ENCODE measurements at regions not wholly inside any gene's neighbourhood (a gene's known extent, or its start where the extent isn't known, plus 50 kb on each side); places are given as distances from the start of the nearest gene placed in this dataset.
"Not testable (repeated sequence)": the region's sequence is repeated elsewhere in the genome, so short reads cannot be mapped to it uniquely, and the experiment has no call there.

DNA sequence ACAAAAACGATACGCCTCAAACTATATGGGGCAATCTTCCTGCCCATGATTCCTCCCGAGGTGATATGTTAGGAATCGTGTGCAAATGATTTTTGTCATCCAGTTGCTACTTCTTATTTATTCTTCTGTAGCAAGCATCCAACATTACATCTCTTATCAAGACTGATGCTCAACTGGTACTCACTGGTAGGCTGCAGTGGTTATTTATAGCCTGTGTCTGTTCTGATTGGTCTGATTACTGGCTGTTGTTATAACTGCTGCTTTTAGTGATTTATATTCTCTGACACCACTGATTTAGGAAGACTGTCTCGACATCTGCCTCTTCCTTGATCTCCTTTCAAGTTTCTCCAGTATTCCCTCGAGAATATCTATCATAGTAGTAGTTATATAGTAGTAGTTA, 165.8 kb downstream of the LARP7 start:
- H3K4me3 Mint-ChIP-seq = no peak overlapping the region
- no peaks in the 10 kb centered on the region for H3K9me3 Mint-ChIP-seq
- H3K36me3 Mint-ChIP-seq (ENCODE audit: low read depth) = no peaks in the 10 kb centered on the region
- no peak overlapping the region for H3K27ac Mint-ChIP-seq
- DNase-seq = no peak
- no peaks in the 10 kb centered on the region for H3K4me1 Mint-ChIP-seq
- peaks cover 9% of the 10 kb centered on the region for H3K27me3 Mint-ChIP-seq
- intact Hi-C loops (cut with micrococcal nuclease) = no loop called here

DNA sequence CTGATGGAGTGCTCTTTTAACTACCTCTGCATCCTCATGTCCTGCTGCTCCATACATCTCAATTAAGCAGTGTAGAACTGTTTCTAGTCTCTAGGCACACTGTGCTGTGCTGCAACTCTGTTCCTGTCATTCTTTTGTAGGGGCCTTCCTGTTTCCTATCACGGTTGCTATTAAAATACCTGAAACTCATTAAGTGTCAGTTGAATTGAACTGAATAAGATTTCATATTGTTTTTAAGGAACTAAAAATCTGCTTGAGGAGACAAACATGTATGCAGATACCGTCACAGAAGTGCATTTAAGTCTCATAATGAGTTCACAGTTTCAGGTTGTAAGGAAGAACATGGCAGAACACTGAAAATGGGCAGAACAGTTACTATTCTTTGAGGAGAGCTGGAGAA, 170.1 kb downstream of the LARP7 start:
- intact Hi-C loops (cut with micrococcal nuclease) = no loop called here
- H3K4me1 Mint-ChIP-seq = peaks cover 2% of the 10 kb centered on the region
- peaks cover 7% of the 10 kb centered on the region for H3K27me3 Mint-ChIP-seq
- no peak overlapping the region for H3K27ac Mint-ChIP-seq
- no peaks in the 10 kb centered on the region for H3K36me3 Mint-ChIP-seq (ENCODE audit: low read depth)
- H3K4me3 Mint-ChIP-seq = no peak overlapping the region
- no peak for DNase-seq
- H3K9me3 Mint-ChIP-seq = no peaks in the 10 kb centered on the region

DNA sequence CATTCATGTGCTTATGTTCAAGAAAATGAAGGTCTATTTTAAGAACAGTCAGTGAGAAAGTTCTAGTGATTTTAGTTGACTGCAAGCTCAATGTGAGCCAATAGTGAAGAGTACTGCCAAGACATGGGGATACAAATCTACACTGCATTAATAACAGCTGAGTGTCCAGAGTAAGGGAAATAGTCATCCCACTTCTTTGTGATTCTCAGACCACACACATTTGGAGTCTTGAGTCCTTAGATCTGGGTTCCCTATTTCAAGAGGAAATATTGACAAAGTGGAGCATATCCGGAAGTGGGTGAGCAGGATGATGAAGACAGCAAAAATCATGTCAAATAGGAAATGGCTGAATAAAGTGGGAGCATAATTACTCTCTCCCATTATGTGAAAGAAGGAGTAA, 171.1 kb downstream of the LARP7 start:
- peaks cover 7% of the 10 kb centered on the region for H3K27me3 Mint-ChIP-seq
- H3K9me3 Mint-ChIP-seq = no peaks in the 10 kb centered on the region
- H3K4me1 Mint-ChIP-seq = peaks cover 2% of the 10 kb centered on the region
- no peaks in the 10 kb centered on the region for H3K36me3 Mint-ChIP-seq (ENCODE audit: low read depth)
- intact Hi-C loops (cut with micrococcal nuclease) = no loop called here
- DNase-seq = no peak
- no peak overlapping the region for H3K27ac Mint-ChIP-seq
- no peak overlapping the region for H3K4me3 Mint-ChIP-seq

DNA sequence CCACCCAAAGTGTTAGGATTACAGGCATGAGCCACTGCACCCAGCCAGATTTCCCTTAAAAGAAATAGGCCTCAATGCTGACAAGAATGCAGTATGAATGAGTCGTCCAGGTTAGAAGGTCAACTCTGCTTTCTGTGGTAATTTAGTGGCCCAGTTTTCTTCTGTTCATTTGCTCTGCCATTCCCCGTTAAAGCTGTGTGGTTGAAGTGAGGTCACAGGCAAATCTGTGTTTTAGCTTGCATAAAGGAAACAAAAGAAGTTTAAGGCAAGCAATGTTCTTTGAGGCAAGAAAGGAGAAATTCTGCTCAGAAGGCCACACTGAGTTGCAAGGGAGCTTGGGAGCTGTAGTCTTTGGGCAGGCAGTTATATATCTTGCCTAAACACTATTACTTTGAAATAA, 176.8 kb downstream of the LARP7 start:
- DNase-seq = no peak
- peaks cover 6% of the 10 kb centered on the region for H3K27me3 Mint-ChIP-seq
- H3K36me3 Mint-ChIP-seq (ENCODE audit: low read depth) = no peaks in the 10 kb centered on the region
- no peak overlapping the region for H3K4me3 Mint-ChIP-seq
- intact Hi-C loops (cut with micrococcal nuclease) = no loop called here
- no peaks in the 10 kb centered on the region for H3K9me3 Mint-ChIP-seq
- H3K4me1 Mint-ChIP-seq = peaks cover 11% of the 10 kb centered on the region
- no peak overlapping the region for H3K27ac Mint-ChIP-seq

DNA sequence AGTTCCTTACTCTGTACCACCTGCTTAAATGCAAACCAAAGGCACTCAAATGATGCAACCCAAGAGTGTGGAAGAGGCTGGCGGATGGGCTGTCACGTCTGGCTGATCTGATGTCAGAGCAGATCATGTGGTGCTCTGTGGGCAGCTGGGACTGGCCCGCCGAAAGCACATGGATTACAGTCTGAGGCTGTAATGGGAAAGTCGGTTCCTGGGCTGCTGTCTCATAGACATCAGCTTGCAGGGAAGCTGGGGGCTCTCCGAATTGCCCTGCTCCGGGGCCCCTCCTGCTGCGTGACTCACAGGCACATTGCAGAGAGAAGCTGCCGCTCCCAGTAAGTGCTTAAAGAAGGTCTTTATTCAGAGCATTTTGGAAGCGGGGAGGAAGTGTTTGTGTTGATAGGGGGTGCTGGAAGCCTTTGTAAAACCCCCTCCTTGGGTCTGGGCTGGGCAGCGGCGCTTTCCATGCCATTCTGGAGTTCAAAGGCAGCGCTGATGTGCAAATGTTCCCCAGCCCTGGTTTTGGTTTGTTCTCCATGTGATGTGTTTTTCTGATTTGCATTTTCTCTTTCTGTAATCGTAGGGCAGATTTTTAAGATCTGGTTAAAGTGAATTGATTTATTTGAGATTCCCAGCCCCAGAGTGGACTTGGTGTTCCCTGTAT, 181.1 kb downstream of the LARP7 start:
- intact Hi-C loops (cut with micrococcal nuclease) = loop anchor here (1.0 kb wide), 1 partner anchor 181 kb away; the partner anchor contains the start of gene LARP7
- Mint-ChIP-seq H3K27ac (peak overlapping the region; percentile 90), H3K36me3 (ENCODE audit: low read depth) (no peaks in the 10 kb centered on the region)

DNA sequence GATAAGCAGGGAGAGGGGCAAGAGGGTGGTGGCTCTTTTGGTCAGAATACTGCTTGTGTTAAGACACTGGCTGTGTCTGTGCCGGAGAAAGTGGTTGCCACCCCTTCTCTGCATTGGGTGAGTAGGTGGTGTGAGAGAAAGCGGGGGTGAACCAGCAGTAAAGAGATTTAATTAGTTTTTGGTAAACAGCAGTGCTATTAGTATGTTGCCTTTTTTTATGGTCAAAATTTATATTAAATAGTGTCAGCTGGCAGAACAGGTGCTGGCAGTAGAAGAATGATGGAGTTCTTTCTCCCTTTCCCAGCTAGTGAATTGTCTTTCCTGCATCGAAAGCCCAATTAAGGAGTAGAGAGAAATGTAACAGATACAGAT, 181.6 kb downstream of the LARP7 start:
- H3K4me1 Mint-ChIP-seq = peaks cover 18% of the 10 kb centered on the region
- peaks cover 16% of the 10 kb centered on the region for H3K27me3 Mint-ChIP-seq
- intact Hi-C loops (cut with micrococcal nuclease) = loop anchor here (1.0 kb wide), 1 partner anchor 181 kb away; the partner anchor contains the start of gene LARP7
- peak overlapping the region; percentile 87 for H3K4me3 Mint-ChIP-seq
- DNase-seq = peak; percentile 60
- H3K9me3 Mint-ChIP-seq = no peaks in the 10 kb centered on the region
- peak overlapping the region; percentile 90 for H3K27ac Mint-ChIP-seq
- H3K36me3 Mint-ChIP-seq (ENCODE audit: low read depth) = no peaks in the 10 kb centered on the region

More for the DNA sequence above, 181.1 kb downstream of the LARP7 start:
- Mint-ChIP-seq H3K9me3 (no peaks in the 10 kb centered on the region), H3K27me3 (peaks cover 16% of the 10 kb centered on the region), H3K4me1 (peaks cover 18% of the 10 kb centered on the region), H3K4me3 (peak overlapping the region; percentile 87)
- peak; percentile 83 for DNase-seq

DNA sequence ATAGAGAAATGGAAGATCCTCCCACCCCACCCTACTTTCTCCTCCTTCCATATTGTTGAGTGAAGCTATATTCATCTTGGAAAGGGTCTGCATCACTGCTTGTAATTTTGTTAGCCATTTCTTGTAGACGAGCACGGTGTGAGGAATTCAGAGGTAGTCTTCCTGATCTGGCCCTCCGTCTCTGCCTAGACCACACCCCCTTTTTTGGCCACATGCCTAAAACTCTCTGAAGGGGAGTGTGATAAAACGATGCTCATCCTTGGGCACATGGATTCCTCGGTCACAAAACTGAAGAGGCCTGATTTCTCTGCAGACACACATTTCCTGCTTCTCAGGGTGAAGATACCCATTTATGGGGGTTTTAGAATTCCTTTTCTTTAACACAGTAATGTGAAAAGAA, 182.8 kb downstream of the LARP7 start:
- Mint-ChIP-seq H3K36me3 (ENCODE audit: low read depth) (no peaks in the 10 kb centered on the region), H3K9me3 (no peaks in the 10 kb centered on the region), H3K27me3 (peaks cover 16% of the 10 kb centered on the region), H3K27ac (no peak overlapping the region), H3K4me3 (no peak overlapping the region), H3K4me1 (peaks cover 18% of the 10 kb centered on the region)
- DNase-seq = no peak
- intact Hi-C loops (cut with micrococcal nuclease) = no loop called here

DNA sequence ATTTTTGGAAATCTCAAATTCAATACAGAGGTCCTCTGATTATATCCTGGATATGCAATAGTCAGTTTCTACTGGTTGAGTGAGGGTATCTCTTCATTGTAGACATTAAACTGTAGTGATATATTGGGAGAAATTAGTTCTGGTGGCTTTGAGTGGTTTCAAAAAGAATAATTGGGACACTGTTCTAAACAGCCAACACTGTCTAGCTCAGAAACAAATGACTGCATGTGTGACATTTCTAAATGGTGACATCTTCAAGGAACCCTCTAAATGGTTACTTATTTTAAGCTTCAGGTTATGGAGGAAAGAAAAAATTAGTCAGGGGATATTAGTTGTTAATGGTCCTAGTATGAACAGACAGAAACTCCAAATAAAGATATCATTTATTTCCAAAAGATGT, 186.2 kb downstream of the LARP7 start:
- no peak overlapping the region for H3K4me3 Mint-ChIP-seq
- no peaks in the 10 kb centered on the region for H3K36me3 Mint-ChIP-seq (ENCODE audit: low read depth)
- H3K4me1 Mint-ChIP-seq = peaks cover 11% of the 10 kb centered on the region
- peaks cover 2% of the 10 kb centered on the region for H3K9me3 Mint-ChIP-seq
- H3K27ac Mint-ChIP-seq = no peak overlapping the region
- intact Hi-C loops (cut with micrococcal nuclease) = no loop called here
- no peak for DNase-seq
- H3K27me3 Mint-ChIP-seq = peaks cover 13% of the 10 kb centered on the region

DNA sequence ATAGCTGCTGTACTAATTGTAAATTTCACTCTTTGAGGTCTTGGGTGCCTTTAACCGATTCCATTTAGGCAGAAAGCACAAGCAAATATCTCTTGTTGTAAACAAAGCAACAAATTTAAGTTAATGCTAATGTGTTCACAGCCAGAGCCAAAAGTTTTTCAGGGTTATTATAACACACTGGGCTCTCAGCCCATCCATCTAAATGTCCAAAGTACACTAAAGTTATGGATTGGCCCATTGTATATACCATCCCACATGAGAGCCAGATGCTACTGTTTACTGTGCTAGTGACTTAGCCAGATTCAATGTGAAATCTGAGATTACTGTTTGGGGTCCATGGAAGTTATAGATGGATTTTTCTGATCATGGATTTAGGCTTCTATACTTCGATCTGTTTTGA, 186.7 kb downstream of the LARP7 start:
- Mint-ChIP-seq H3K4me1 (peaks cover 7% of the 10 kb centered on the region), H3K9me3 (peaks cover 2% of the 10 kb centered on the region), H3K27ac (no peak overlapping the region), H3K27me3 (peaks cover 10% of the 10 kb centered on the region), H3K36me3 (ENCODE audit: low read depth) (no peaks in the 10 kb centered on the region), H3K4me3 (no peak overlapping the region)
- intact Hi-C loops (cut with micrococcal nuclease) = no loop called here
- no peak for DNase-seq

DNA sequence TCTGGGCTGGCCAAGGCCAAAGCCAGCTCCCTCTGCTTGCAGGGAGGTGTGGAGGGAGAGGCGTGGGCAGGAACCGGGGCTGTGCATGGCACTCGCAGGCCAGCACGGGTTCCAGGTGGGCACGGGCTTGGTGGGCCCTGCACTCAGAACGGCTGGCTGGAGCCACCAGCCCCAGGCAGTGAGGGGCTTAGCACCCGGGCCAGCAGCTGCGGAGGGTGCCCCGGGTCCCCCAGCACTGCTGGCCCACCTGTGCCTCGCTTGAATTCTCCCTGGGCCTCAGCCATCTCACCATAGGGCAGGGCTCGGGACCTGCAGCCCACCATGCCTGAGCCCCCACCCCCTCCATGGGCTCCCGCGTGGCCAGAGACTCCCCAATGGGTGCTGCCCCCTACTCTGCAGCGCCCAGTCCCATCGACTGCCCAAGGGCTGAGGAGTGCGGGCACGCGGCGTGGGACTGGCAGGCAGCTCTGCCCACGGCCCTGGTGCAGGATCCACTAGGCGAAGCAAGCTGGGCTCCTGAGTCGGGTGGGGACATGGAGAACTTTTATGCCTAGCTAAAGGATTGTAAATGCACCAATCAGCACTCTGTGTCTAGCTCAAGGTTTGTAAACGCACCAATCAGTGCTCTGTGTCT, 193.9 kb downstream of the LARP7 start:
- Mint-ChIP-seq H3K9me3 (peaks cover 4% of the 10 kb centered on the region), H3K4me1 (no peaks in the 10 kb centered on the region), H3K36me3 (ENCODE audit: low read depth) (no peaks in the 10 kb centered on the region), H3K27ac (no peak overlapping the region), H3K4me3 (no peak overlapping the region), H3K27me3 (no peaks in the 10 kb centered on the region)
- DNase-seq = no peak
- intact Hi-C loops (cut with micrococcal nuclease) = no loop called here

DNA sequence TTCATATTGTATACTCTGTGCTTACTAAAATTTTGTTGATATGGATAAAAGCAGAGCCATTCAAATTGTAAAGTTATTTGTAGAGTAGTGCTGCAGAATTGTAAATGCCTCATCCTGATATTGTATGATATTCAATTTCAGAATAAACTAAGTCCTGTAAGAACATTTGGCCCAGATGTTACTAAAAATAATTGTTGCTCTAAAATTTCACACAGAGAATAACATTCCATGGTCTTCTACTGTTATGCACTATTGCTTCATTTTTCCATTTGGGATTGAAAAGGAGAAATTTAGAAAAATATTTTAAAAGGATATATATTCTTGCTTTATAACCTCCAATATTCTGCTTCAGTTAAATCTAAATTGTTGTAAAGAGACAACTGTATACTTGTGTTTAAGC, 195.6 kb downstream of the LARP7 start:
- Mint-ChIP-seq H3K36me3 (ENCODE audit: low read depth) (no peaks in the 10 kb centered on the region), H3K27me3 (no peaks in the 10 kb centered on the region), H3K27ac (no peak overlapping the region), H3K4me1 (no peaks in the 10 kb centered on the region), H3K4me3 (no peak overlapping the region), H3K9me3 (peaks cover 4% of the 10 kb centered on the region)
- no peak for DNase-seq
- intact Hi-C loops (cut with micrococcal nuclease) = no loop called here

DNA sequence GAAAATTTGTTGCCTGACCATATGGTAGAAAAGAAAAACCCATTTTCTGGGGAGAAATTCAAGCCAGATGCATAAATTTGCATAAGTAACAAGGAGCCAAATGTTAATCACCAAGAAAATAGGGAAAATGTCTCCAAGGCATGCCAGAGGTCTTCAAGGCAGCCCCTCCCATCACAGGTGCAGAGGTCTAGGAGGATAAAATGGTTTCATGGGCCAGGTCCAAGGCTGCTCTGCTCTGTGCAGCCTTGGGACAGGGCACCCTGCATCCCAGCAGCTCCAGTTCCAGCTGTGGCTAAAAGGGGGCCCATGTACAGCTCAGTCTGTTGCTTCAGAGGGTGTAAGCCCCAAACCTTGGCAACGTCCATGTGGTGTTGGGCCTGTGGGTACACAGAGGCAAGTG, 200.0 kb downstream of the LARP7 start:
- H3K4me1 Mint-ChIP-seq = no peaks in the 10 kb centered on the region
- intact Hi-C loops (cut with micrococcal nuclease) = no loop called here
- H3K27ac Mint-ChIP-seq = no peak overlapping the region
- H3K4me3 Mint-ChIP-seq = no peak overlapping the region
- no peak for DNase-seq
- no peaks in the 10 kb centered on the region for H3K9me3 Mint-ChIP-seq
- H3K27me3 Mint-ChIP-seq = peaks cover 6% of the 10 kb centered on the region
- H3K36me3 Mint-ChIP-seq (ENCODE audit: low read depth) = no peaks in the 10 kb centered on the region

DNA sequence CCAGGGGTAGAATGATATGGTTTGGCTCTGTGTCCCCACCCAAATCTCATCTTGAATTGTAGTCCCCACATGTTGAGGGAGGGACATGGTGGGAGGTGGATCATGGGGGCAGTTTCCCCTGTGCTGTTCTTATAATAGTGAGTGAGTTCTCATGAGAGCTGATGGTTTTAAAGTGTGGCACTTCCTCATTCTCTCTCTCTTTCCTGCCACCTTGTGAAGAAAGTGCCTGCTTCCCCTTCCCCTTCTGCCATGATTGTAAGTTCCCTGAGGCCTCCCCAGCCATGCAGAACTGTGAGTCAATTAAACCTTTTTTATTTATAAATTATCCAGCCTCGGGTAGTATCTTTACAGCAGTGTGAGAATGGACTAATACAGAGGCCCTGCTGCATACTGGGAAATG, 201.1 kb downstream of the LARP7 start:
- H3K4me1 Mint-ChIP-seq; H3K27ac Mint-ChIP-seq; H3K9me3 Mint-ChIP-seq; H3K27me3 Mint-ChIP-seq; H3K36me3 Mint-ChIP-seq (ENCODE audit: low read depth); DNase-seq; H3K4me3 Mint-ChIP-seq; intact Hi-C loops (cut with micrococcal nuclease): not testable (repeated sequence)

DNA sequence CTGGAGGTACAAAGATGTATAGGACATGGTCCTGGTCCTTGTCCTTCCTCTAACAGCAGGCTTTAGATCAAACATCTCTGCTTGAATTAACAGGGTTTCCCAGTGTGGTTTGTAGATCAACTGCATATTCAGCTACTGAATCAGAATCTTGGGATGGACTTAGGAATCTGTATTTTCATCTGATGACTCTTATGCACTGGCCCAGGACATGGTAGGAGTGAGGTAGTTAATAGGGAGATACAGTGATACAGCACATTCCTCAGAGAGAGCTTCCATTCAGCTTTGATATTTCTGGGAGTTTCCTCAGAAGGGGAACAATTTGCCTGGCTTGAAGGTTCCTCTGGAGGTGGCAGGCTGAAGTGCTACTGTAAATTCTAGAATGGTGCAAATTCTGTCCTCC, 203.1 kb downstream of the LARP7 start:
- intact Hi-C loops (cut with micrococcal nuclease) = no loop called here
- DNase-seq = no peak
- Mint-ChIP-seq H3K4me1 (no peaks in the 10 kb centered on the region), H3K36me3 (ENCODE audit: low read depth) (no peaks in the 10 kb centered on the region), H3K27me3 (peaks cover 6% of the 10 kb centered on the region), H3K27ac (no peak overlapping the region), H3K9me3 (no peaks in the 10 kb centered on the region), H3K4me3 (no peak overlapping the region)

DNA sequence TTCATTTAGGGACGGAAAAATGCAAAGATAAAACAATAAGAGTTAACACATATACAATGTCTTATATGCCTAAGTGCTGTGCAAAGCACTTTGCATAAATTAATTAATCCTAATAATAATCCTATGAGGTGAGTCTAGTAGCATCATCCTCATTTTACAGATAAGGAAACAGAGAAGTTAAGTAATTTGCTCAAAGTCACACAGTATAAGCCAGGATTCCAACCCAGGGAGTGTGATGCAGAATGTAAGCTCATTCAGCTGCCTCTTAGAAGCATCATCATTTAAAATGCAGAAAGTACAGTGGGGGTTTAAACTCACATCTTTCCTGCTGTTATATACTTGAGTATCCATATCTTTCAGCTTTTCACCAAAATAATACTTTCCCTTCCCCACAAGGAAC, 203.7 kb downstream of the LARP7 start:
- Mint-ChIP-seq H3K36me3 (ENCODE audit: low read depth) (no peaks in the 10 kb centered on the region), H3K27me3 (peaks cover 6% of the 10 kb centered on the region), H3K4me3 (no peak overlapping the region), H3K27ac (no peak overlapping the region), H3K4me1 (no peaks in the 10 kb centered on the region), H3K9me3 (no peaks in the 10 kb centered on the region)
- intact Hi-C loops (cut with micrococcal nuclease) = no loop called here
- DNase-seq = no peak

Measured in activated CD4-positive, alpha-beta T cell treated with anti-CD3 and anti-CD28 coated beads, Interleukin-2, amount 10 ng/mL, durations not matched to agents 24 days and 14 days (primary cell).